GM23248 (cell line): ENCODE measurements at regions not wholly inside any gene's neighbourhood (a gene's known extent, or its start where the extent isn't known, plus 50 kb on each side); places are given as distances from the start of the nearest gene placed in this dataset.

Experiments
- DNase-seq: peaks from one replicate; pipeline ENCODE4 v3.0.0-alpha.2; 2015
- H2AFZ ChIP-seq: fragments of 200-600 bp; sonication (generic); 2 replicates; pipeline ENCODE4 v1.6.1; 2016; ENCODE audit warnings: antibody characterized with exemption
- H3F3A ChIP-seq: fragments of 200-600 bp; sonication (generic); 2 replicates; pipeline ENCODE4 v1.6.1; 2016; ENCODE audit warnings: mild to moderate bottlenecking, antibody characterized with exemption, mixed run types; ENCODE audit not compliant: insufficient read depth
- H3K27ac ChIP-seq: fragments of 200-600 bp; sonication (generic); 2 replicates; pipeline ENCODE4 v1.5.1; 2016; ENCODE audit warnings: mild to moderate bottlenecking
- H3K27me3 ChIP-seq: fragments of 200-600 bp; sonication (generic); replicated peaks from 2 replicates; pipeline ENCODE4 v1.6.1; 2016; ENCODE audit warnings: mild to moderate bottlenecking; ENCODE audit not compliant: insufficient read depth
- H3K36me3 ChIP-seq: fragments of 200-600 bp; sonication (generic); 2 replicates; pipeline ENCODE4 v1.6.1; 2016; ENCODE audit warnings: low read depth, mild to moderate bottlenecking
- H3K4me1 ChIP-seq: fragments of 200-600 bp; sonication (generic); 2 replicates; pipeline ENCODE4 v1.6.1; 2016; ENCODE audit warnings: mild to moderate bottlenecking; ENCODE audit not compliant: insufficient read depth
- H3K4me2 ChIP-seq: fragments of 200-600 bp; sonication (generic); one replicate; pipeline ENCODE4 v1.6.1; 2016; ENCODE audit warnings: mild to moderate bottlenecking; ENCODE audit not compliant: unreplicated experiment
- H3K4me3 ChIP-seq: fragments of 200-600 bp; sonication (generic); 2 replicates; pipeline ENCODE4 v1.5.1; 2016; ENCODE audit warnings: mild to moderate bottlenecking
- H3K79me2 ChIP-seq: fragments of 200-600 bp; sonication (generic); 2 replicates; pipeline ENCODE4 v1.6.1; 2016; ENCODE audit warnings: mild to moderate bottlenecking; ENCODE audit not compliant: insufficient read depth
- H3K9ac ChIP-seq: fragments of 200-600 bp; sonication (generic); 2 replicates; pipeline ENCODE4 v1.6.1; 2016; ENCODE audit warnings: mild to moderate bottlenecking
- H3K9me2 ChIP-seq: fragments of 200-600 bp; sonication (generic); 2 replicates; pipeline ENCODE4 v1.6.1; 2016; ENCODE audit warnings: mixed run types, mild to moderate bottlenecking, moderate library complexity; ENCODE audit not compliant: insufficient read depth
- H3K9me3 ChIP-seq: fragments of 200-600 bp; sonication (generic); one replicate; pipeline ENCODE4 v1.6.1; 2017; ENCODE audit warnings: low read depth
- H4K20me1 ChIP-seq: fragments of 200-600 bp; sonication (generic); 2 replicates; pipeline ENCODE4 v1.6.0; 2016; ENCODE audit not compliant: insufficient read depth
- EZH2 ChIP-seq: fragments of 200-600 bp; sonication (generic); IDR thresholded peaks from 2 replicates; pipeline ENCODE4 v1.6.1; 2018; ENCODE audit warnings: antibody characterized with exemption, mild to moderate bottlenecking; ENCODE audit not compliant: insufficient read depth, poor library complexity, severe bottlenecking
- EZH2phosphoT487 ChIP-seq: fragments of 200-600 bp; sonication (generic); IDR thresholded peaks from 2 replicates; pipeline ENCODE4 v1.6.1; 2018; ENCODE audit warnings: antibody characterized with exemption, moderate library complexity, mild to moderate bottlenecking, low read depth; ENCODE audit not compliant: insufficient read depth
- WGBS, 2 experiments: methylation state at CpG; one replicate each; pipeline ENCODE4 v1.1.6; 2015 to 2017; ENCODE audit warnings: low lambda C conversion rate in 2 of 2, low coverage in 1 of 2; ENCODE audit errors: missing lambda C conversion rate in 2 of 2; 5-methylcytosine and 5-hydroxymethylcytosine counted together
- in situ Hi-C: fragments of 300-500 bp; cut with MboI; formaldehyde crosslinking; loops from 2 replicates; pipeline ENCODE4 v1.15.0; 2020

GRCh38 chr5:153006681-153007080, 483.8 kb upstream of the GRIA1 start:
- Histone ChIP-seq H3K36me3 (no peaks in the 10 kb centered on the region), H3K9me3 (no peaks in the 10 kb centered on the region), H4K20me1 (no peaks in the 10 kb centered on the region), H3K9me2 (no peaks in the 10 kb centered on the region), H3K4me3 (no peak overlapping the region), H3K27me3 (no peaks in the 10 kb centered on the region), H3K79me2 (no peaks in the 10 kb centered on the region), H2AFZ (no peak overlapping the region), H3K9ac (no peak overlapping the region), H3K27ac (no peak overlapping the region), H3F3A (no peaks in the 10 kb centered on the region), H3K4me2 (no peak overlapping the region), H3K4me1 (no peaks in the 10 kb centered on the region)
- WGBS, 2 experiments = 22 to 28% methylated on average over 3 of the region's 3 CpGs
- in situ Hi-C loops = no loop called here
- no peak for DNase-seq
- TF ChIP-seq EZH2phosphoT487 = no peak
- TF ChIP-seq EZH2 = no peak

- Histone ChIP-seq H3K36me3 (no peaks in the 10 kb centered on the region), H3F3A (no peaks in the 10 kb centered on the region), H2AFZ (no peak overlapping the region), H3K4me1 (no peaks in the 10 kb centered on the region), H3K9me3 (no peaks in the 10 kb centered on the region), H3K27ac (no peak overlapping the region), H3K79me2 (no peaks in the 10 kb centered on the region), H3K4me3 (no peak overlapping the region), H3K27me3 (no peaks in the 10 kb centered on the region), H4K20me1 (no peaks in the 10 kb centered on the region), H3K9me2 (no peaks in the 10 kb centered on the region), H3K4me2 (no peak overlapping the region), H3K9ac (no peak overlapping the region)
- TF ChIP-seq EZH2phosphoT487 (no peak), EZH2 (no peak)
- no peak for DNase-seq
- in situ Hi-C loops = no loop called here
- 17 to 21% methylated on average over 4 of the region's 4 CpGs for WGBS, 2 experiments
Measured at GRCh38 chr5:153014194-153014593, 476.3 kb upstream of the GRIA1 start.

GRCh38 chr5:153018121-153018520, 472.3 kb upstream of the GRIA1 start:
- H3K4me2 ChIP-seq = no peak overlapping the region
- in situ Hi-C loops = no loop called here
- 0 out of 2 replicates have a peak, but pooled peaks cover 3% of the 10 kb centered on the region for H3K36me3 ChIP-seq
- H3K9me3 ChIP-seq = no peaks in the 10 kb centered on the region
- no peak for DNase-seq
- no peak overlapping the region for H3K4me3 ChIP-seq
- H3K9me2 ChIP-seq = no peaks in the 10 kb centered on the region
- H2AFZ ChIP-seq = no peak overlapping the region
- WGBS, 2 experiments = 36 to 42% methylated on average over 4 of the region's 4 CpGs
- H3K4me1 ChIP-seq = no peaks in the 10 kb centered on the region
- no peaks in the 10 kb centered on the region for H3F3A ChIP-seq
- TF ChIP-seq EZH2phosphoT487 (no peak), EZH2 (no peak)
- H3K27ac ChIP-seq = no peak overlapping the region
- no peaks in the 10 kb centered on the region for H3K27me3 ChIP-seq
- no peaks in the 10 kb centered on the region for H4K20me1 ChIP-seq
- H3K9ac ChIP-seq = no peak overlapping the region
- no peaks in the 10 kb centered on the region for H3K79me2 ChIP-seq

GRCh38 chr5:153030755-153031725, 459.4 kb upstream of the GRIA1 start:
- no peak for TF ChIP-seq EZH2phosphoT487
- TF ChIP-seq EZH2 = no peak
- 17 to 19% methylated on average over 5 of the region's 5 CpGs for WGBS, 2 experiments
- in situ Hi-C loops = no loop called here

More at GRCh38 chr5:153030755-153031725, 459.4 kb upstream of the GRIA1 start:
- no peaks in the 10 kb centered on the region for H4K20me1 ChIP-seq
- H3K9me2 ChIP-seq = no peaks in the 10 kb centered on the region
- no peaks in the 10 kb centered on the region for H3K9me3 ChIP-seq
- H2AFZ ChIP-seq = no peak overlapping the region
- H3K4me3 ChIP-seq = no peak overlapping the region
- H3K27ac ChIP-seq = no peak overlapping the region
- H3K27me3 ChIP-seq = no peaks in the 10 kb centered on the region
- no peaks in the 10 kb centered on the region for H3F3A ChIP-seq
- no peaks in the 10 kb centered on the region for H3K4me1 ChIP-seq
- no peak overlapping the region for H3K4me2 ChIP-seq
- H3K36me3 ChIP-seq = no peaks in the 10 kb centered on the region
- H3K79me2 ChIP-seq = no peaks in the 10 kb centered on the region
- no peak for DNase-seq
- H3K9ac ChIP-seq = no peak overlapping the region
